ENCODE measurements at regions not wholly inside any gene's neighbourhood (a gene's known extent, or its start where the extent isn't known, plus 50 kb on each side); places are given as distances from the start of the nearest gene placed in this dataset.

- intact Hi-C loops (cut with micrococcal nuclease; ENCODE audit: unreplicated experiment) (no loop called here), in situ Hi-C loops (cut with MboI) (no loop called here)
- BruUV-seq (replicated peaks) = no TSS peak
- no peaks in the 10 kb centered on the region for H3K4me1 ChIP-seq (ENCODE audit: control insufficient read depth, insufficient read depth, low read length)
- SMC1A ChIA-PET (ENCODE audit: uncharacterized antibody, unreplicated experiment) = no interaction called here
- no peaks in the 10 kb centered on the region for H4K20me1 ChIP-seq (ENCODE audit: control insufficient read depth, insufficient read depth)
- ATAC-seq (no peak), DNase-seq (ENCODE audit: low read depth, low spot score) (no peak), FAIRE-seq (no peak)
- no peak overlapping the region for H3K4me3 ChIP-seq
- POLR2A ChIA-PET = no interaction called here
- no peaks in the 10 kb centered on the region for H3K9me3 ChIP-seq (replicated peaks; ENCODE audit: control insufficient read depth, insufficient read depth, low read length)
- CTCF ChIA-PET = interaction anchor here (1.1 kb wide), 1 partner anchor 74 kb away, joined by 3 read pairs; no protein-coding TSS in a partner anchor
- no peak overlapping the region for H3K4me2 ChIP-seq (ENCODE audit: control insufficient read depth, insufficient read depth)
- no peaks in the 10 kb centered on the region for H3K36me3 ChIP-seq (ENCODE audit: control insufficient read depth in 2 of 2, insufficient read depth in 2 of 2, low read length in 1 of 2)
- H2AFZ ChIP-seq (ENCODE audit: control insufficient read depth, low read depth, low read length) = no peak overlapping the region
- RAD21 ChIA-PET (ENCODE audit: unreplicated experiment) = no interaction called here
- TF ChIP-seq TCF12 (IDR thresholded peaks at IDR 0.05; ENCODE audit: low read depth, low read length) = no peak
- no peak for TF ChIP-seq RUNX3 (IDR thresholded peaks at IDR 0.05; ENCODE audit: low read length)
- no peak for TF ChIP-seq E2F8 (IDR thresholded peaks at IDR 0.05; ENCODE audit: low read depth, partially characterized antibody)
- TF ChIP-seq BRCA1 (IDR thresholded peaks at IDR 0.05; ENCODE audit: low read depth, low read length) = no peak
- TF ChIP-seq BMI1 (IDR thresholded peaks at IDR 0.05; ENCODE audit: borderline replicate concordance) = no peak
- TF ChIP-seq JUNB (IDR thresholded peaks at IDR 0.05) = no peak
- no peak for TF ChIP-seq E4F1 (IDR thresholded peaks at IDR 0.05; ENCODE audit: borderline replicate concordance, partially characterized antibody)
- TF ChIP-seq CBFB (IDR thresholded peaks at IDR 0.05; ENCODE audit: low read depth) = no peak
- no peak for TF ChIP-seq SIX5 (IDR thresholded peaks at IDR 0.05; ENCODE audit: low read depth, low read length, severe bottlenecking)
- TF ChIP-seq CEBPB (IDR thresholded peaks at IDR 0.05; ENCODE audit: borderline replicate concordance in 1 of 2, low read depth in 2 of 2, low read length in 2 of 2) = no peak
- no peak for TF ChIP-seq NR2C1 (IDR thresholded peaks at IDR 0.05)
- no peak for TF ChIP-seq WRNIP1 (IDR thresholded peaks at IDR 0.05; ENCODE audit: borderline replicate concordance, low read depth, low read length)
- no peak for TF ChIP-seq CREM (IDR thresholded peaks at IDR 0.05; ENCODE audit: low read depth)
- no peak for TF ChIP-seq GABPA (IDR thresholded peaks at IDR 0.05; ENCODE audit: low read depth)
- no peak for TF ChIP-seq ZNF24 (IDR thresholded peaks at IDR 0.05)
- TF ChIP-seq ZNF687 (IDR thresholded peaks at IDR 0.05) = no peak
- TF ChIP-seq TBL1XR1 (IDR thresholded peaks at IDR 0.05; ENCODE audit: low read depth, low read length) = no peak
- 33% methylated on average over 6 of the region's 6 CpGs for WGBS (ENCODE audit: insufficient coverage, insufficient replicate concordance, low lambda C conversion rate, missing lambda C conversion rate)
- no peak overlapping the region for H3K9ac ChIP-seq (ENCODE audit: control insufficient read depth, insufficient read depth, low read length)
- H3K27ac ChIP-seq (ENCODE audit: control insufficient read depth, insufficient read depth) = no peak overlapping the region
- H3K27me3 ChIP-seq (replicated peaks in 1 of 2; ENCODE audit: control insufficient read depth in 2 of 2, insufficient read depth in 2 of 2, low read length in 1 of 2) = no peaks in the 10 kb centered on the region; a peak in 1 of 4 replicates
- no peaks in the 10 kb centered on the region for H3K79me2 ChIP-seq (ENCODE audit: control insufficient read depth, insufficient read depth, low read length)
Measured at GRCh38 chr1:241411776-241412338, 54.9 kb upstream of the RGS7 start.

Measured in GM12878 (cell line).